MCF 10A (cell line): ENCODE measurements at regions not wholly inside any gene's neighbourhood (a gene's known extent, or its start where the extent isn't known, plus 50 kb on each side); places are given as distances from the start of the nearest gene placed in this dataset.

Experiments used
- BruUV-seq: library from RNA; stranded (reverse); fragments of 400-500 nt; replicated peaks from 2 replicates; lab custom pipeline; 2021; lab: Mats Ljungman, UMichigan
- CTCF ChIA-PET: fragments of 300-600 bp; sonication (Branson Sonifier 250); formaldehyde crosslinking; extraction: SDS; loops from one replicate; lab custom pipeline; 2021; ENCODE audit warnings: antibody characterized with exemption, inconsistent platforms; lab: Yijun Ruan, JAX
- POLR2A ChIA-PET: fragments of 300-600, 350-650 bp; sonication (Branson Sonifier 250); formaldehyde crosslinking; extraction: SDS; loops from one replicate; lab custom pipeline; 2020; ENCODE audit warnings: antibody characterized with exemption, inconsistent platforms; lab: Yijun Ruan, JAX
- DNase-seq: peaks from one replicate; pipeline ENCODE4 v3.0.0-alpha.2; 2018; ENCODE audit not compliant: unreplicated experiment
- H3K27ac Mint-ChIP-seq: one replicate; pipeline ENCODE4 v1.8.0; 2022; ENCODE audit warnings: mild to moderate bottlenecking, low read depth, mixed read lengths; ENCODE audit not compliant: unreplicated experiment
- H3K27me3 Mint-ChIP-seq: one replicate; pipeline ENCODE4 v1.8.0; 2022; ENCODE audit warnings: mixed read lengths; ENCODE audit not compliant: insufficient read depth, unreplicated experiment
- H3K36me3 Mint-ChIP-seq: one replicate; pipeline ENCODE4 v1.8.0; 2022; ENCODE audit warnings: mild to moderate bottlenecking, moderate library complexity, mixed read lengths; ENCODE audit not compliant: insufficient read depth, unreplicated experiment
- H3K4me1 Mint-ChIP-seq: one replicate; pipeline ENCODE4 v1.8.0; 2022; ENCODE audit warnings: mixed read lengths; ENCODE audit not compliant: insufficient read depth, unreplicated experiment
- H3K4me3 Mint-ChIP-seq: one replicate; pipeline ENCODE4 v1.8.0; 2022; ENCODE audit warnings: mild to moderate bottlenecking, moderate library complexity, mixed read lengths; ENCODE audit not compliant: unreplicated experiment
- H3K9me3 Mint-ChIP-seq: one replicate; pipeline ENCODE4 v1.8.0; 2022; ENCODE audit warnings: mixed read lengths; ENCODE audit not compliant: unreplicated experiment
- CTCF ChIP-seq: fragments of 200-600 bp; IDR thresholded peaks from one replicate; pipeline ENCODE4 v1.8.0; 2022; ENCODE audit warnings: antibody characterized with exemption, mild to moderate bottlenecking; ENCODE audit not compliant: unreplicated experiment
- intact Hi-C: fragments of 100-400 bp; cut with micrococcal nuclease; formaldehyde crosslinking; loops from 2 replicates; pipeline ENCODE4 v1.14.1; 2022

- DNase-seq = no peak
- H3K9me3 Mint-ChIP-seq = peaks cover 7% of the 10 kb centered on the region
- ChIA-PET POLR2A (no interaction called here), CTCF (interaction anchor here (0.5 to 0.7 kb wide), 2 partner anchors 16 to 365 kb away, joined by 3 read pairs; no protein-coding TSS in a partner anchor)
- no peak for TF ChIP-seq CTCF
- no peaks in the 10 kb centered on the region for H3K4me1 Mint-ChIP-seq
- H3K4me3 Mint-ChIP-seq = no peak overlapping the region
- H3K27ac Mint-ChIP-seq = no peak overlapping the region
- H3K27me3 Mint-ChIP-seq = no peaks in the 10 kb centered on the region
- intact Hi-C loops = loop anchor here (10.0 kb wide), 2 partner anchors 114 to 154 kb away; no protein-coding TSS in a partner anchor
- no TSS peak for BruUV-seq
- H3K36me3 Mint-ChIP-seq = no peaks in the 10 kb centered on the region
Observed at GRCh38 chr9:115378758-115379157, 260.8 kb upstream of the TNC start.

DNA sequence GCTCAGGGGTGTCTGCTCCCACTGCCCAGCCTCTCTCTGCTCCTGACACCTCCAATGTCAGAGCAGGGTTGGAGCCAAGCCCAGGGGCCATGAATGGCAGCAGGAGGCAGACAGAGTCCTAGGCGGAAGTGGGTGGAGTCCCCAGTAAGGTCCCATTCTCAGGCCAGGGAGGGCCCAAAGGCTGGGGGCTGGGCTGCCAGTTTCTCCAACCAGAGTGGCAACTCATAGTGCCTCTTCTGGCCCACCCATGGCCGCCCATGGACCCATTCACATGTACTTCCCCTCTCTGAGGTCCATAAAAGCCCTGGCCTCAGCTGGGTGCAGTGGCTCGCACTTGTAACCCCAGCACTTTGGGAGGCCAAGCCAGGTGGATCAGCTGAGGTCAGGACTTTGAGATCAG, 261.8 kb upstream of the TNC start:
- intact Hi-C loops = loop anchor here (10.0 kb wide), 2 partner anchors 115 to 155 kb away; no protein-coding TSS in a partner anchor
- no peak overlapping the region for H3K4me3 Mint-ChIP-seq
- H3K9me3 Mint-ChIP-seq = peaks cover 9% of the 10 kb centered on the region
- ChIA-PET CTCF (interaction anchor here (0.6 to 0.7 kb wide), 3 partner anchors 12 to 153 kb away, joined by 3 read pairs; no protein-coding TSS in a partner anchor), POLR2A (no interaction called here)
- no peak for TF ChIP-seq CTCF
- BruUV-seq = no TSS peak
- no peak overlapping the region for H3K27ac Mint-ChIP-seq
- H3K4me1 Mint-ChIP-seq = no peaks in the 10 kb centered on the region
- no peaks in the 10 kb centered on the region for H3K36me3 Mint-ChIP-seq
- DNase-seq = no peak
- H3K27me3 Mint-ChIP-seq = no peaks in the 10 kb centered on the region

GRCh38 chr9:115382865-115383264, 264.9 kb upstream of the TNC start:
- no peak overlapping the region for H3K27ac Mint-ChIP-seq
- DNase-seq = no peak
- CTCF ChIA-PET = interaction anchor here (0.7 kb wide), 1 partner anchor 25 kb away, joined by 3 read pairs; no protein-coding TSS in a partner anchor
- intact Hi-C loops = no loop called here
- H3K27me3 Mint-ChIP-seq = no peaks in the 10 kb centered on the region
- no peaks in the 10 kb centered on the region for H3K36me3 Mint-ChIP-seq
- no peak overlapping the region for H3K4me3 Mint-ChIP-seq
- POLR2A ChIA-PET = interaction anchor here (0.5 kb wide), 1 partner anchor 572 kb away, joined by 3 read pairs; no protein-coding TSS in a partner anchor
- BruUV-seq = no TSS peak
- H3K4me1 Mint-ChIP-seq = no peaks in the 10 kb centered on the region
- no peak for TF ChIP-seq CTCF
- peaks cover 9% of the 10 kb centered on the region for H3K9me3 Mint-ChIP-seq

- Mint-ChIP-seq H3K4me1 (no peaks in the 10 kb centered on the region), H3K4me3 (no peak overlapping the region), H3K9me3 (peaks cover 9% of the 10 kb centered on the region), H3K27me3 (no peaks in the 10 kb centered on the region), H3K36me3 (no peaks in the 10 kb centered on the region), H3K27ac (no peak overlapping the region)
- no peak for TF ChIP-seq CTCF
- intact Hi-C loops = no loop called here
- ChIA-PET CTCF (interaction anchor here (0.8 kb wide), 1 partner anchor 30 kb away, joined by 3 read pairs; no protein-coding TSS in a partner anchor), POLR2A (no interaction called here)
- no TSS peak for BruUV-seq
- no peak for DNase-seq
Observed at GRCh38 chr9:115385383-115386122, 267.6 kb upstream of the TNC start.
